Type B pancreatic cell (in vitro differentiated cells): ENCODE measurements at regions not wholly inside any gene's neighbourhood (a gene's known extent, or its start where the extent isn't known, plus 50 kb on each side); places are given as distances from the start of the nearest gene placed in this dataset.

Experiments used
- DNase-seq: peaks from one replicate; pipeline ENCODE4 v3.0.0; 2021; ENCODE audit warnings: mixed read lengths; ENCODE audit not compliant: unreplicated experiment; ENCODE audit errors: extremely low spot score
- H3K27ac Mint-ChIP-seq: 2 replicates; pipeline ENCODE4 v1.8.0; 2021; ENCODE audit warnings: mild to moderate bottlenecking, mixed read lengths
- H3K27me3 Mint-ChIP-seq: 2 replicates; pipeline ENCODE4 v1.8.0; 2021; ENCODE audit warnings: mixed read lengths
- H3K36me3 Mint-ChIP-seq: 2 replicates; pipeline ENCODE4 v1.8.0; 2021; ENCODE audit warnings: mixed read lengths
- H3K4me1 Mint-ChIP-seq: one replicate; pipeline ENCODE4 v1.8.0; 2021; ENCODE audit warnings: mixed read lengths; ENCODE audit not compliant: unreplicated experiment
- H3K4me3 Mint-ChIP-seq: 2 replicates; pipeline ENCODE4 v1.8.0; 2021; ENCODE audit warnings: mild to moderate bottlenecking, mixed read lengths
- H3K9me3 Mint-ChIP-seq: 2 replicates; pipeline ENCODE4 v1.8.0; 2021; ENCODE audit warnings: mixed read lengths
- CTCF ChIP-seq: fragments of 200-600 bp; sonication (generic); conservative IDR thresholded peaks from 2 replicates; pipeline ENCODE4 v1.5.0; 2021; ENCODE audit warnings: antibody characterized with exemption, mild to moderate bottlenecking

- H3K27me3 Mint-ChIP-seq: no peaks in the 10 kb centered on the region
Measured at GRCh38 chr2:71772510-71773172, 319.3 kb downstream of the DYSF start.

GRCh38 chr2:71767663-71768062 lies 314.3 kb downstream of the DYSF start:
- Mint-ChIP-seq H3K27ac (no peak overlapping the region), H3K9me3 (peaks cover 3% of the 10 kb centered on the region), H3K36me3 (no peaks in the 10 kb centered on the region), H3K4me1 (no peaks in the 10 kb centered on the region), H3K4me3 (no peak overlapping the region), H3K27me3 (no peaks in the 10 kb centered on the region)
- DNase-seq: no peak
- no peak for TF ChIP-seq CTCF

More at GRCh38 chr2:71772510-71773172, 319.3 kb downstream of the DYSF start:
- no peak for TF ChIP-seq CTCF
- no peak overlapping the region for H3K4me3 Mint-ChIP-seq
- H3K9me3 Mint-ChIP-seq: no peaks in the 10 kb centered on the region
- no peak for DNase-seq
- H3K4me1 Mint-ChIP-seq: no peaks in the 10 kb centered on the region
- H3K27ac Mint-ChIP-seq: no peak overlapping the region
- no peaks in the 10 kb centered on the region for H3K36me3 Mint-ChIP-seq

- Mint-ChIP-seq H3K9me3 (peaks cover 5% of the 10 kb centered on the region), H3K27me3 (no peaks in the 10 kb centered on the region), H3K36me3 (no peaks in the 10 kb centered on the region), H3K27ac (no peak overlapping the region), H3K4me1 (no peaks in the 10 kb centered on the region), H3K4me3 (no peak overlapping the region)
- no peak for DNase-seq
- no peak for TF ChIP-seq CTCF
Measured at GRCh38 chr2:71759060-71759459, 305.7 kb downstream of the DYSF start.

- DNase-seq: no peak
- TF ChIP-seq CTCF: no peak
- no peaks in the 10 kb centered on the region for H3K9me3 Mint-ChIP-seq
- H3K27me3 Mint-ChIP-seq: no peaks in the 10 kb centered on the region
- no peak overlapping the region for H3K27ac Mint-ChIP-seq
- H3K4me3 Mint-ChIP-seq: no peak overlapping the region
- no peaks in the 10 kb centered on the region for H3K4me1 Mint-ChIP-seq
- no peaks in the 10 kb centered on the region for H3K36me3 Mint-ChIP-seq
Measured at GRCh38 chr2:71757351-71757750, 304.0 kb downstream of the DYSF start.

GRCh38 chr2:71756280-71756906 lies 303.0 kb downstream of the DYSF start:
- H3K27me3 Mint-ChIP-seq: no peaks in the 10 kb centered on the region
- H3K27ac Mint-ChIP-seq: no peak overlapping the region
- no peak overlapping the region for H3K4me3 Mint-ChIP-seq
- TF ChIP-seq CTCF: no peak
- H3K9me3 Mint-ChIP-seq: no peaks in the 10 kb centered on the region
- no peak for DNase-seq
- H3K4me1 Mint-ChIP-seq: peaks cover 4% of the 10 kb centered on the region
- no peaks in the 10 kb centered on the region for H3K36me3 Mint-ChIP-seq
